Astrocyte (in vitro differentiated cells and primary cell): ENCODE measurements at regions not wholly inside any gene's neighbourhood (a gene's known extent, or its start where the extent isn't known, plus 50 kb on each side); places are given as distances from the start of the nearest gene placed in this dataset.

Experiments used
- DNase-seq: peaks from one replicate; pipeline ENCODE4 v3.0.0-alpha.2; 2010; ENCODE audit warnings: low read depth
- FAIRE-seq: peaks from 2 replicates; lab custom pipeline; 2011; peaks lifted over from hg19 to GRCh38; lab: Jason Lieb, UNC
- H2AFZ ChIP-seq: 2 replicates; pipeline ENCODE4 v1.6.0; 2012; ENCODE audit warnings: low read depth, low read length, inconsistent platforms
- H3K27ac ChIP-seq: 2 replicates; pipeline ENCODE4 v1.5.1; 2011; ENCODE audit warnings: low read depth, low read length, inconsistent platforms
- H3K27me3 ChIP-seq: 2 replicates; pipeline ENCODE4 v1.6.0; 2011; ENCODE audit warnings: low read length, inconsistent platforms; ENCODE audit not compliant: insufficient read depth
- H3K36me3 ChIP-seq: 2 replicates; pipeline ENCODE4 v1.5.1; 2011; ENCODE audit warnings: low read length, inconsistent platforms; ENCODE audit not compliant: insufficient read depth
- H3K4me1 ChIP-seq: 2 replicates; pipeline ENCODE4 v1.5.1; 2011; ENCODE audit warnings: low read length, inconsistent platforms; ENCODE audit not compliant: insufficient read depth
- H3K4me2 ChIP-seq: 2 replicates; pipeline ENCODE4 v1.6.0; 2012; ENCODE audit warnings: low read length, inconsistent platforms
- H3K4me3 ChIP-seq: 2 replicates; pipeline ENCODE4 v1.5.1; 2011; ENCODE audit warnings: low read depth, mild to moderate bottlenecking, low read length, inconsistent platforms; ENCODE audit not compliant: insufficient read depth
- H3K79me2 ChIP-seq: 2 replicates; pipeline ENCODE4 v1.6.0; 2012; ENCODE audit warnings: mild to moderate bottlenecking, low read length, inconsistent platforms; ENCODE audit not compliant: insufficient read depth
- H3K9ac ChIP-seq: 2 replicates; pipeline ENCODE4 v1.6.0; 2012; ENCODE audit warnings: mild to moderate bottlenecking, low read length, inconsistent platforms
- H3K9me3 ChIP-seq: 2 replicates; pipeline ENCODE4 v1.5.1; 2012; ENCODE audit warnings: low read depth, mild to moderate bottlenecking, low read length, inconsistent platforms; ENCODE audit not compliant: insufficient read depth
- H4K20me1 ChIP-seq: 2 replicates; pipeline ENCODE4 v1.6.0; 2012; ENCODE audit warnings: low read length, inconsistent platforms; ENCODE audit not compliant: insufficient read depth
- H3K27ac Mint-ChIP-seq: one replicate; pipeline ENCODE4 v1.8.0; 2021; ENCODE audit warnings: mild to moderate bottlenecking, mixed read lengths; ENCODE audit not compliant: unreplicated experiment
- H3K27me3 Mint-ChIP-seq: one replicate; pipeline ENCODE4 v1.8.0; 2021; ENCODE audit warnings: low read depth, mixed read lengths; ENCODE audit not compliant: unreplicated experiment
- H3K36me3 Mint-ChIP-seq: one replicate; pipeline ENCODE4 v1.8.0; 2021; ENCODE audit warnings: low read depth, mixed read lengths; ENCODE audit not compliant: unreplicated experiment
- H3K4me1 Mint-ChIP-seq: one replicate; pipeline ENCODE4 v1.8.0; 2021; ENCODE audit warnings: low read depth, mixed read lengths; ENCODE audit not compliant: unreplicated experiment
- H3K4me3 Mint-ChIP-seq: one replicate; pipeline ENCODE4 v1.8.0; 2021; ENCODE audit warnings: mild to moderate bottlenecking, moderate library complexity, mixed read lengths; ENCODE audit not compliant: unreplicated experiment
- H3K9me3 Mint-ChIP-seq: one replicate; pipeline ENCODE4 v1.8.0; 2021; ENCODE audit warnings: mild to moderate bottlenecking, mixed read lengths; ENCODE audit not compliant: unreplicated experiment
- EZH2 ChIP-seq: IDR thresholded peaks from 2 replicates; pipeline ENCODE4 v1.6.1; 2012; ENCODE audit warnings: mild to moderate bottlenecking, low read length, inconsistent platforms; ENCODE audit not compliant: insufficient read depth
- TF ChIP-seq, protein P1 (sequence below): IDR thresholded peaks from 2 replicates; pipeline ENCODE4 v1.5.1; 2011; ENCODE audit warnings: low read depth, mild to moderate bottlenecking, inconsistent platforms, low read length, moderate library complexity; ENCODE audit not compliant: insufficient read depth

DNA sequence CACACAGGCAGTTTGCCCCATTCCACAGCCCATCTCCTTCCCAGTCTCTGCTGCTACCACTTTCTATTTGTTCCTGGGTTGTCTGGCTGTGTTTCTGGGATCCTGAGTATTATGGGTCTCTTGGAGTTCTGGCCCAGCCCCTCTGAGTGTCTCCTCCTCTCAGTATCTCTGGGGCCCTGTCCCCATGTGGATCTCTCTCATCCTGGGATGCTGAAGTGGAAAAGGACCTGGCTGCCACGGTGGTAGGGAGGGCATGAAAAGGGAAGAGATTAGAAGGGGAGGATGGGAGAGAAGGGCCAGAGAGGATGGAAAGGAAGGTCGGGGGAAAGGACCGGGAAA, 54.5 kb upstream of the LBX1 start:
- Histone ChIP-seq H2AFZ (no peak overlapping the region), H3K27me3 (peaks cover 58% of the 10 kb centered on the region), H3K4me1 (no peaks in the 10 kb centered on the region), H3K36me3 (no peaks in the 10 kb centered on the region), H3K4me3 (no peak overlapping the region), H3K79me2 (no peaks in the 10 kb centered on the region), H3K27ac (no peak overlapping the region), H3K9me3 (no peaks in the 10 kb centered on the region), H3K4me2 (peak overlapping the region; percentile 19), H3K9ac (no peak overlapping the region), H4K20me1 (no peaks in the 10 kb centered on the region)
- FAIRE-seq: no peak
- H3K27ac Mint-ChIP-seq: no peak overlapping the region
- no peak for DNase-seq
- TF ChIP-seq, protein P1, sequence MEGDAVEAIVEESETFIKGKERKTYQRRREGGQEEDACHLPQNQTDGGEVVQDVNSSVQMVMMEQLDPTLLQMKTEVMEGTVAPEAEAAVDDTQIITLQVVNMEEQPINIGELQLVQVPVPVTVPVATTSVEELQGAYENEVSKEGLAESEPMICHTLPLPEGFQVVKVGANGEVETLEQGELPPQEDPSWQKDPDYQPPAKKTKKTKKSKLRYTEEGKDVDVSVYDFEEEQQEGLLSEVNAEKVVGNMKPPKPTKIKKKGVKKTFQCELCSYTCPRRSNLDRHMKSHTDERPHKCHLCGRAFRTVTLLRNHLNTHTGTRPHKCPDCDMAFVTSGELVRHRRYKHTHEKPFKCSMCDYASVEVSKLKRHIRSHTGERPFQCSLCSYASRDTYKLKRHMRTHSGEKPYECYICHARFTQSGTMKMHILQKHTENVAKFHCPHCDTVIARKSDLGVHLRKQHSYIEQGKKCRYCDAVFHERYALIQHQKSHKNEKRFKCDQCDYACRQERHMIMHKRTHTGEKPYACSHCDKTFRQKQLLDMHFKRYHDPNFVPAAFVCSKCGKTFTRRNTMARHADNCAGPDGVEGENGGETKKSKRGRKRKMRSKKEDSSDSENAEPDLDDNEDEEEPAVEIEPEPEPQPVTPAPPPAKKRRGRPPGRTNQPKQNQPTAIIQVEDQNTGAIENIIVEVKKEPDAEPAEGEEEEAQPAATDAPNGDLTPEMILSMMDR: no peak
- no peak for TF ChIP-seq EZH2
- H3K36me3 Mint-ChIP-seq: peaks cover 4% of the 10 kb centered on the region
- no peaks in the 10 kb centered on the region for H3K4me1 Mint-ChIP-seq
- peaks cover 74% of the 10 kb centered on the region for H3K27me3 Mint-ChIP-seq
- no peaks in the 10 kb centered on the region for H3K9me3 Mint-ChIP-seq
- H3K4me3 Mint-ChIP-seq: no peak overlapping the region

DNA sequence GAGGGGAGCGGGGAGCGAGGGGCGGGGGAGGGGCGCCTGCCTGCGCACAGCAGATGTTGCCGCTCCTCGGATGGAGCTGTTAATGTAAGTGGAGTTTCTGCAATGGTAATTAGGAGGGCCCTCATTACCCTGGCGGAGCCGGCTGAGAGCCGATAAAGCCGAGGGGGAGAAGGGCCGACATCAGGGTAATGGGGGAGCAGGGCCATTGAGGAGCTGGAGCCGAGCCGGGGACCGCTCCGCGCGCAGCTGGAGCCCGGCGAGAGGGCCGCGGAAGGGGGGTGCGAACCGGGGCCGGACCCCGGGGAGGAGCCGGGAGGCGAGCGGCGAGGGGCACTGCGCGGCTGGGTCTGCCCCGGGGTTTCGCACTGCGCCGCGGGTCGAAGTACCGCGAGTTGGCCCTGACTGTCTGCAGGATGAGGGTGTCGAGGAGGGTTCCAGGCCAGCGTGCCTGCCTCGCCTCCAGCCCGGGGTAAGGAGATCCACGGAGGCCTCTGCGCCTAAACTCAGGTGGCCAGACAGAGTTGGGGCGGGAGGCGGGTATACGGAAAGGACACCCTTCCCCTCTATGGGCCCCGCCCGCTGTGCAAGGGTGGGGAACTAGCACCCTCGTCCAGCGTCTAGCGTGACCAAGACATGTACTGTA, 55.0 kb upstream of the LBX1 start:
- Histone ChIP-seq H3K4me1 (no peaks in the 10 kb centered on the region), H3K27me3 (peaks cover 60% of the 10 kb centered on the region), H3K4me2 (peak overlapping the region; percentile 19), H3K9ac (no peak overlapping the region), H4K20me1 (no peaks in the 10 kb centered on the region), H2AFZ (no peak overlapping the region), H3K4me3 (no peak overlapping the region), H3K27ac (no peak overlapping the region), H3K36me3 (no peaks in the 10 kb centered on the region), H3K9me3 (no peaks in the 10 kb centered on the region), H3K79me2 (no peaks in the 10 kb centered on the region)
- TF ChIP-seq, protein P1: no peak
- TF ChIP-seq EZH2: peak; percentile 96
- DNase-seq (no peak), FAIRE-seq (no peak)
- H3K36me3 Mint-ChIP-seq: peaks cover 4% of the 10 kb centered on the region
- H3K4me3 Mint-ChIP-seq: no peak overlapping the region
- peaks cover 77% of the 10 kb centered on the region for H3K27me3 Mint-ChIP-seq
- H3K9me3 Mint-ChIP-seq: no peaks in the 10 kb centered on the region
- no peaks in the 10 kb centered on the region for H3K4me1 Mint-ChIP-seq
- H3K27ac Mint-ChIP-seq: no peak overlapping the region

DNA sequence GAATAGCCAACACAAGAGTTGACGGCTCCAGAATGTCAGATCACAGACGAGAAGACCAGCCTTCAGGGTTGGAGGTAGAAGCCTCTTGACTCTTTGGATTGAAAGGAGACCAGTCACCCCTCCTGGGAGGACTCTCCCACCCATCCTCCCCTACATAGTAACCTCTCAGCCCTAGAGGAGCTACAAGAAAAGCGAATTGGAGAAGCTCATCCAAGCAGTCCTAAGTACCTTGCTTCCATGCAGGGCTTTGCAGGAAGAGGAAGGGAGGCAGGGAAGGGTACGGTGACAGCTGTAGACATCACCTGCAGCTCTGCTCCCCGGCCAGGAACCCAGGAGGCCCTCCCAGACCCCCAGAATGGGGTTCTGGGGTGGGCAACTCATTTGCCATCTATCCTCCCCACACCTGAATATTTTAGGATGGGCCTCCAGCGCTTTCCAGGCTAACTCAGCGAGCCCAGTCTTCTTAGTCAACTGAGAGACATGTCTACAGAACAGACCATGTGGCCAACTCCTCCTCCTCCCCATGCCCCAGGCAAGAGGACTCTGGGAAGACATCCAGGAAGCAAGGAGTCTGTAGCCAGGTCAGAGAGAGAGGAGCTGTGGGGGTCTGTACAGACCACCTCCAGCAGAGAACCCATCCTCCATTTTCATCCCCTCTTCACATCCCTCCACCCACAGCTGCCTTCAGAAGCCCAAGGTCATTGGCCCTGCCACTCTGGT, 55.6 kb upstream of the LBX1 start:
- Mint-ChIP-seq H3K4me1 (peaks cover 5% of the 10 kb centered on the region), H3K9me3 (no peaks in the 10 kb centered on the region), H3K27me3 (peaks cover 84% of the 10 kb centered on the region), H3K27ac (no peak overlapping the region), H3K36me3 (peaks cover 4% of the 10 kb centered on the region), H3K4me3 (no peak overlapping the region)
- Histone ChIP-seq H3K4me1 (no peaks in the 10 kb centered on the region), H3K9ac (no peak overlapping the region), H3K9me3 (no peaks in the 10 kb centered on the region), H4K20me1 (peaks cover 4% of the 10 kb centered on the region), H3K79me2 (no peaks in the 10 kb centered on the region), H3K4me3 (no peak overlapping the region), H3K36me3 (no peaks in the 10 kb centered on the region), H3K4me2 (no peak overlapping the region), H2AFZ (no peak overlapping the region), H3K27ac (no peak overlapping the region), H3K27me3 (peaks cover 66% of the 10 kb centered on the region)
- DNase-seq: no peak
- TF ChIP-seq, protein P1: no peak
- no peak for TF ChIP-seq EZH2
- FAIRE-seq: no peak
